MCF 10A (cell line): ENCODE measurements at regions not wholly inside any gene's neighbourhood (a gene's known extent, or its start where the extent isn't known, plus 50 kb on each side); places are given as distances from the start of the nearest gene placed in this dataset.

Experiments
- BruUV-seq: library from RNA; stranded (reverse); fragments of 400-500 nt; replicated peaks from 2 replicates; lab custom pipeline; 2021; lab: Mats Ljungman, UMichigan
- CTCF ChIA-PET: fragments of 300-600 bp; sonication (Branson Sonifier 250); formaldehyde crosslinking; extraction: SDS; loops from one replicate; lab custom pipeline; 2021; ENCODE audit warnings: antibody characterized with exemption, inconsistent platforms; lab: Yijun Ruan, JAX
- POLR2A ChIA-PET: fragments of 300-600, 350-650 bp; sonication (Branson Sonifier 250); formaldehyde crosslinking; extraction: SDS; loops from one replicate; lab custom pipeline; 2020; ENCODE audit warnings: antibody characterized with exemption, inconsistent platforms; lab: Yijun Ruan, JAX
- DNase-seq: peaks from one replicate; pipeline ENCODE4 v3.0.0-alpha.2; 2018; ENCODE audit not compliant: unreplicated experiment
- H3K27ac Mint-ChIP-seq: one replicate; pipeline ENCODE4 v1.8.0; 2022; ENCODE audit warnings: mild to moderate bottlenecking, low read depth, mixed read lengths; ENCODE audit not compliant: unreplicated experiment
- H3K27me3 Mint-ChIP-seq: one replicate; pipeline ENCODE4 v1.8.0; 2022; ENCODE audit warnings: mixed read lengths; ENCODE audit not compliant: insufficient read depth, unreplicated experiment
- H3K36me3 Mint-ChIP-seq: one replicate; pipeline ENCODE4 v1.8.0; 2022; ENCODE audit warnings: mild to moderate bottlenecking, moderate library complexity, mixed read lengths; ENCODE audit not compliant: insufficient read depth, unreplicated experiment
- H3K4me1 Mint-ChIP-seq: one replicate; pipeline ENCODE4 v1.8.0; 2022; ENCODE audit warnings: mixed read lengths; ENCODE audit not compliant: insufficient read depth, unreplicated experiment
- H3K4me3 Mint-ChIP-seq: one replicate; pipeline ENCODE4 v1.8.0; 2022; ENCODE audit warnings: mild to moderate bottlenecking, moderate library complexity, mixed read lengths; ENCODE audit not compliant: unreplicated experiment
- H3K9me3 Mint-ChIP-seq: one replicate; pipeline ENCODE4 v1.8.0; 2022; ENCODE audit warnings: mixed read lengths; ENCODE audit not compliant: unreplicated experiment
- intact Hi-C: fragments of 100-400 bp; cut with micrococcal nuclease; formaldehyde crosslinking; loops from 2 replicates; pipeline ENCODE4 v1.14.1; 2022
- TF ChIP-seq, protein P1 (sequence below): fragments of 200-600 bp; IDR thresholded peaks from one replicate; pipeline ENCODE4 v1.8.0; 2022; ENCODE audit warnings: antibody characterized with exemption, mild to moderate bottlenecking; ENCODE audit not compliant: unreplicated experiment

DNA sequence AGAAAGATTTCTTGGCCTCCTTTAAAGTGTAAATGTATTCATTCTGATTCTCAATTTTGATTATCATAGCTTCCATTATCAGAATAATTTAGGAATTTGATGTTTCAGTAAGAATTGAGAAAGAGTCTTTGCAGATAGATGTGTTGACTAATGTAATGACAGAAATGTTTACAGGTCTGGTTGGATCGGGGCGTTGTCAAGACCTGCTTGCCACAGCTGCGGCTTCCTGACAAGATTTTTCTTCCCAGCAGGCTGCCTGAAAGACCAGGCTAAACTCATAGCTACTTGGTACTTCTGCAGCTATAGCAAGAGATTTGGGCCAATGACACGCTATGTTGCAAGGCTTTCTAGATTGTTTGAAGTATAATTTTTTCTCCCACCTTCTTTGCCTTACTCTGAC is 91.5 kb upstream of the ANKRD50 start:
- Mint-ChIP-seq H3K9me3 (peaks cover 6% of the 10 kb centered on the region), H3K36me3 (no peaks in the 10 kb centered on the region), H3K27ac (no peak overlapping the region), H3K27me3 (no peaks in the 10 kb centered on the region), H3K4me1 (no peaks in the 10 kb centered on the region), H3K4me3 (no peak overlapping the region)
- no TSS peak for BruUV-seq
- intact Hi-C loops, result no loop called here
- DNase-seq, result no peak
- TF ChIP-seq, protein P1, sequence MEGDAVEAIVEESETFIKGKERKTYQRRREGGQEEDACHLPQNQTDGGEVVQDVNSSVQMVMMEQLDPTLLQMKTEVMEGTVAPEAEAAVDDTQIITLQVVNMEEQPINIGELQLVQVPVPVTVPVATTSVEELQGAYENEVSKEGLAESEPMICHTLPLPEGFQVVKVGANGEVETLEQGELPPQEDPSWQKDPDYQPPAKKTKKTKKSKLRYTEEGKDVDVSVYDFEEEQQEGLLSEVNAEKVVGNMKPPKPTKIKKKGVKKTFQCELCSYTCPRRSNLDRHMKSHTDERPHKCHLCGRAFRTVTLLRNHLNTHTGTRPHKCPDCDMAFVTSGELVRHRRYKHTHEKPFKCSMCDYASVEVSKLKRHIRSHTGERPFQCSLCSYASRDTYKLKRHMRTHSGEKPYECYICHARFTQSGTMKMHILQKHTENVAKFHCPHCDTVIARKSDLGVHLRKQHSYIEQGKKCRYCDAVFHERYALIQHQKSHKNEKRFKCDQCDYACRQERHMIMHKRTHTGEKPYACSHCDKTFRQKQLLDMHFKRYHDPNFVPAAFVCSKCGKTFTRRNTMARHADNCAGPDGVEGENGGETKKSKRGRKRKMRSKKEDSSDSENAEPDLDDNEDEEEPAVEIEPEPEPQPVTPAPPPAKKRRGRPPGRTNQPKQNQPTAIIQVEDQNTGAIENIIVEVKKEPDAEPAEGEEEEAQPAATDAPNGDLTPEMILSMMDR, result no peak
- ChIA-PET CTCF (interaction anchor here (0.6 to 1.6 kb wide), 3 partner anchors 18 to 106 kb away, joined by 3 to 5 read pairs (median 3); no protein-coding TSS in a partner anchor), POLR2A (interaction anchor here (1.3 kb wide), 1 partner anchor 16 kb away, joined by 3 read pairs; no protein-coding TSS in a partner anchor)

DNA sequence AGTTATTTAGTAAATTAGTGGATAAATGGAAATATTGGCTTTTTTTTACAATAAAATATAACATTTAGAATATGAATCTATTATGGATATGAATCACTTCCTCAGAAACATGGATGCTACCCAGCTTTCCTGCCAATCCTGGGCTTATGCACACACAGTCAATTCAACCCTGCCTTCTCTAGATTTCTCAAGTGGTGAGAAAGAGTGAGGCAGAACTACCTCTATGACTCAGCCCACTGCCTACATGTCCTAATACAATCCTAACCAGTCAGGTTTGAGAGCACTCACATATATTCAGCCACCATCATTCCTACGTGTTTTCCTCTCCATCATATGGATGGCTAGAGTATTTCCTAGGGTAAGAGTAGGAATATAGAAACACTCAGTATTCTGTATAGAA is 91.1 kb upstream of the ANKRD50 start:
- ChIA-PET CTCF (interaction anchor here (0.6 to 1.6 kb wide), 3 partner anchors 17 to 107 kb away, joined by 3 to 5 read pairs (median 3); no protein-coding TSS in a partner anchor), POLR2A (interaction anchor here (1.3 kb wide), 1 partner anchor 15 kb away, joined by 3 read pairs; no protein-coding TSS in a partner anchor)
- H3K27ac Mint-ChIP-seq, result no peak overlapping the region
- H3K27me3 Mint-ChIP-seq, result no peaks in the 10 kb centered on the region
- H3K9me3 Mint-ChIP-seq, result peaks cover 6% of the 10 kb centered on the region
- TF ChIP-seq, protein P1, result no peak
- intact Hi-C loops, result no loop called here
- no peaks in the 10 kb centered on the region for H3K4me1 Mint-ChIP-seq
- H3K4me3 Mint-ChIP-seq, result no peak overlapping the region
- BruUV-seq, result no TSS peak
- H3K36me3 Mint-ChIP-seq, result no peaks in the 10 kb centered on the region
- peak; percentile 54 for DNase-seq

DNA sequence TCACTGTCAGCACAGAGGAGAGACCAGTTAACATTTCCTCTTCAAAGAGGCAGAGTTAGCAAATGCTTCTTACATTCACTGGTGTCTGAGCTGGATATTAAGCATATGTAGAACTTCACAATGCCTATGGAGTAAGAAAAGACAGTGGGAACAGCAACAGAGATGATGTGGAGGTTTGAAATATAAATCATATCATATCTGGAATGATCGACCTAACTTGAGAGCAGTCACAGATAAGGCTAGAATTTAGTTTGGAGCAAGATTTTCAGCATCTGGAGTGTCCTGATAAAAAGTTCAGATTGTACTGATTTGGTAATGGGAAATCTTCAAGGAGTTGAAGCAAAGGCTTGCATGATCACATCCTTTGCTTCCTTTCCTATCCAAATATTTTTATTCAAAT is 90.5 kb upstream of the ANKRD50 start:
- no peaks in the 10 kb centered on the region for H3K36me3 Mint-ChIP-seq
- H3K4me3 Mint-ChIP-seq, result no peak overlapping the region
- H3K27ac Mint-ChIP-seq, result no peak overlapping the region
- H3K9me3 Mint-ChIP-seq, result peaks cover 6% of the 10 kb centered on the region
- CTCF ChIA-PET, result no interaction called here
- POLR2A ChIA-PET, result interaction anchor here (1.3 kb wide), 1 partner anchor 15 kb away, joined by 3 read pairs; no protein-coding TSS in a partner anchor
- no peaks in the 10 kb centered on the region for H3K4me1 Mint-ChIP-seq
- TF ChIP-seq, protein P1, result no peak
- no peaks in the 10 kb centered on the region for H3K27me3 Mint-ChIP-seq
- no peak for DNase-seq
- intact Hi-C loops, result no loop called here
- BruUV-seq, result no TSS peak

DNA sequence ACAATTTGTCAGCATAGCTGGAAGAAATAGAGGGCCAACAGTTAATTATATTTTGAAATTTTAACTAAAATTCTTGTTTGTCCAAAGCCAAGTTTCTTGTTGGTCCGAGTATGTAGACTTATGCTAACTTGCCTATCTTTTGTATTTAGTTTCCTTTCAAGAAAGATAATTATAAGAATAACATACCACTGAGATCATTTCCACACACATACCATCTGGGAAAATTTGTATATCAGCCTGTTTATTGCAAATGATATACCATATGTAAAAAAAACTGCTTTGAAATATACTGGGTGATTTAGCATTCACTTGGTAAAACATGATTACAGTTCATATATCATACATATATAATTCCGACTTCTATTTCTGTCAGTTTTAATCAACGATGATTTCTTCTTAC is 84.7 kb upstream of the ANKRD50 start:
- H3K4me1 Mint-ChIP-seq, result no peaks in the 10 kb centered on the region
- DNase-seq, result no peak
- no peaks in the 10 kb centered on the region for H3K36me3 Mint-ChIP-seq
- ChIA-PET CTCF (no interaction called here), POLR2A (no interaction called here)
- peaks cover 6% of the 10 kb centered on the region for H3K9me3 Mint-ChIP-seq
- no TSS peak for BruUV-seq
- H3K4me3 Mint-ChIP-seq, result no peak overlapping the region
- intact Hi-C loops, result no loop called here
- H3K27me3 Mint-ChIP-seq, result no peaks in the 10 kb centered on the region
- TF ChIP-seq, protein P1, result no peak
- no peak overlapping the region for H3K27ac Mint-ChIP-seq
